ENCODE measurements at regions not wholly inside any gene's neighbourhood (a gene's known extent, or its start where the extent isn't known, plus 50 kb on each side); places are given as distances from the start of the nearest gene placed in this dataset.

GRCh38 chr10:128568041-128568440 is 441.8 kb upstream of the MKI67 start:
- Histone ChIP-seq H3K4me3 (ENCODE audit: low read length) (no peak overlapping the region), H3K36me3 (ENCODE audit: control insufficient read depth, insufficient read depth, low read length) (no peaks in the 10 kb centered on the region), H3K27me3 (ENCODE audit: control insufficient read depth, insufficient read depth, low read length) (peaks cover 7% of the 10 kb centered on the region), H3K4me1 (ENCODE audit: control insufficient read depth, insufficient read depth, low read length) (no peaks in the 10 kb centered on the region), H3K9me3 (ENCODE audit: control insufficient read depth, low read length) (no peaks in the 10 kb centered on the region), H3K9ac (ENCODE audit: low read length) (no peak overlapping the region)

GRCh38 chr10:128568491-128568890 is 442.3 kb upstream of the MKI67 start:
- Histone ChIP-seq H3K9me3 (ENCODE audit: control insufficient read depth, low read length) (no peaks in the 10 kb centered on the region), H3K4me3 (ENCODE audit: low read length) (no peak overlapping the region), H3K4me1 (ENCODE audit: control insufficient read depth, insufficient read depth, low read length) (no peaks in the 10 kb centered on the region), H3K27me3 (ENCODE audit: control insufficient read depth, insufficient read depth, low read length) (peaks cover 7% of the 10 kb centered on the region), H3K36me3 (ENCODE audit: control insufficient read depth, insufficient read depth, low read length) (no peaks in the 10 kb centered on the region), H3K9ac (ENCODE audit: low read length) (no peak overlapping the region)

GRCh38 chr10:128568990-128569945 is 443.0 kb upstream of the MKI67 start:
- no peaks in the 10 kb centered on the region for H3K36me3 ChIP-seq (ENCODE audit: control insufficient read depth, insufficient read depth, low read length)
- H3K27me3 ChIP-seq (ENCODE audit: control insufficient read depth, insufficient read depth, low read length) = peaks cover 7% of the 10 kb centered on the region
- H3K4me1 ChIP-seq (ENCODE audit: control insufficient read depth, insufficient read depth, low read length) = no peaks in the 10 kb centered on the region
- no peak overlapping the region for H3K4me3 ChIP-seq (ENCODE audit: low read length)
- H3K9me3 ChIP-seq (ENCODE audit: control insufficient read depth, low read length) = no peaks in the 10 kb centered on the region
- H3K9ac ChIP-seq (ENCODE audit: low read length) = no peak overlapping the region

GRCh38 chr10:128570319-128570995 is 444.2 kb upstream of the MKI67 start:
- peaks cover 7% of the 10 kb centered on the region for H3K27me3 ChIP-seq (ENCODE audit: control insufficient read depth, insufficient read depth, low read length)
- H3K36me3 ChIP-seq (ENCODE audit: control insufficient read depth, insufficient read depth, low read length) = no peaks in the 10 kb centered on the region
- H3K4me3 ChIP-seq (ENCODE audit: low read length) = no peak overlapping the region
- no peaks in the 10 kb centered on the region for H3K9me3 ChIP-seq (ENCODE audit: control insufficient read depth, low read length)
- no peak overlapping the region for H3K9ac ChIP-seq (ENCODE audit: low read length)
- no peaks in the 10 kb centered on the region for H3K4me1 ChIP-seq (ENCODE audit: control insufficient read depth, insufficient read depth, low read length)

- H3K4me1 ChIP-seq (ENCODE audit: control insufficient read depth, insufficient read depth, low read length) = no peaks in the 10 kb centered on the region
- peaks cover 7% of the 10 kb centered on the region for H3K27me3 ChIP-seq (ENCODE audit: control insufficient read depth, insufficient read depth, low read length)
- H3K36me3 ChIP-seq (ENCODE audit: control insufficient read depth, insufficient read depth, low read length) = no peaks in the 10 kb centered on the region
- H3K9me3 ChIP-seq (ENCODE audit: control insufficient read depth, low read length) = no peaks in the 10 kb centered on the region
- no peak overlapping the region for H3K9ac ChIP-seq (ENCODE audit: low read length)
- H3K4me3 ChIP-seq (ENCODE audit: low read length) = no peak overlapping the region
Observed at GRCh38 chr10:128571071-128571470, 444.8 kb upstream of the MKI67 start.

- no peak overlapping the region for H3K9ac ChIP-seq (ENCODE audit: low read length)
- H3K4me3 ChIP-seq (ENCODE audit: low read length) = no peak overlapping the region
- H3K4me1 ChIP-seq (ENCODE audit: control insufficient read depth, insufficient read depth, low read length) = no peaks in the 10 kb centered on the region
- H3K27me3 ChIP-seq (ENCODE audit: control insufficient read depth, insufficient read depth, low read length) = peaks cover 7% of the 10 kb centered on the region
- H3K36me3 ChIP-seq (ENCODE audit: control insufficient read depth, insufficient read depth, low read length) = no peaks in the 10 kb centered on the region
- H3K9me3 ChIP-seq (ENCODE audit: control insufficient read depth, low read length) = no peaks in the 10 kb centered on the region
Observed at GRCh38 chr10:128571745-128572144, 445.5 kb upstream of the MKI67 start.

- no peaks in the 10 kb centered on the region for H3K4me1 ChIP-seq (ENCODE audit: control insufficient read depth, insufficient read depth, low read length)
Observed at GRCh38 chr10:128572696-128573095, 446.5 kb upstream of the MKI67 start.

GRCh38 chr10:128573281-128573845 is 447.1 kb upstream of the MKI67 start:
- no peaks in the 10 kb centered on the region for H3K9me3 ChIP-seq (ENCODE audit: control insufficient read depth, low read length)
- H3K4me3 ChIP-seq (ENCODE audit: low read length) = no peak overlapping the region
- H3K36me3 ChIP-seq (ENCODE audit: control insufficient read depth, insufficient read depth, low read length) = no peaks in the 10 kb centered on the region
- H3K9ac ChIP-seq (ENCODE audit: low read length) = no peak overlapping the region
- H3K27me3 ChIP-seq (ENCODE audit: control insufficient read depth, insufficient read depth, low read length) = peaks cover 7% of the 10 kb centered on the region
- H3K4me1 ChIP-seq (ENCODE audit: control insufficient read depth, insufficient read depth, low read length) = no peaks in the 10 kb centered on the region

More at GRCh38 chr10:128572696-128573095, 446.5 kb upstream of the MKI67 start:
- H3K27me3 ChIP-seq (ENCODE audit: control insufficient read depth, insufficient read depth, low read length) = peaks cover 7% of the 10 kb centered on the region
- H3K4me3 ChIP-seq (ENCODE audit: low read length) = no peak overlapping the region
- H3K9ac ChIP-seq (ENCODE audit: low read length) = no peak overlapping the region
- H3K36me3 ChIP-seq (ENCODE audit: control insufficient read depth, insufficient read depth, low read length) = no peaks in the 10 kb centered on the region
- H3K9me3 ChIP-seq (ENCODE audit: control insufficient read depth, low read length) = no peaks in the 10 kb centered on the region

GRCh38 chr10:128573986-128574385 is 447.8 kb upstream of the MKI67 start:
- H3K36me3 ChIP-seq (ENCODE audit: control insufficient read depth, insufficient read depth, low read length) = no peaks in the 10 kb centered on the region
- H3K4me1 ChIP-seq (ENCODE audit: control insufficient read depth, insufficient read depth, low read length) = no peaks in the 10 kb centered on the region
- peaks cover 7% of the 10 kb centered on the region for H3K27me3 ChIP-seq (ENCODE audit: control insufficient read depth, insufficient read depth, low read length)

GRCh38 chr10:128574581-128575210 is 448.5 kb upstream of the MKI67 start:
- H3K27me3 ChIP-seq (ENCODE audit: control insufficient read depth, insufficient read depth, low read length) = peaks cover 7% of the 10 kb centered on the region
- H3K4me1 ChIP-seq (ENCODE audit: control insufficient read depth, insufficient read depth, low read length) = no peaks in the 10 kb centered on the region
- no peaks in the 10 kb centered on the region for H3K9me3 ChIP-seq (ENCODE audit: control insufficient read depth, low read length)
- H3K36me3 ChIP-seq (ENCODE audit: control insufficient read depth, insufficient read depth, low read length) = no peaks in the 10 kb centered on the region
- no peak overlapping the region for H3K9ac ChIP-seq (ENCODE audit: low read length)
- no peak overlapping the region for H3K4me3 ChIP-seq (ENCODE audit: low read length)

More at GRCh38 chr10:128573986-128574385, 447.8 kb upstream of the MKI67 start:
- no peak overlapping the region for H3K4me3 ChIP-seq (ENCODE audit: low read length)
- H3K9ac ChIP-seq (ENCODE audit: low read length) = no peak overlapping the region
- no peaks in the 10 kb centered on the region for H3K9me3 ChIP-seq (ENCODE audit: control insufficient read depth, low read length)

GRCh38 chr10:128575761-128576160 is 449.5 kb upstream of the MKI67 start:
- no peak overlapping the region for H3K9ac ChIP-seq (ENCODE audit: low read length)
- no peaks in the 10 kb centered on the region for H3K9me3 ChIP-seq (ENCODE audit: control insufficient read depth, low read length)

More at GRCh38 chr10:128575761-128576160, 449.5 kb upstream of the MKI67 start:
- no peaks in the 10 kb centered on the region for H3K36me3 ChIP-seq (ENCODE audit: control insufficient read depth, insufficient read depth, low read length)
- H3K4me1 ChIP-seq (ENCODE audit: control insufficient read depth, insufficient read depth, low read length) = no peaks in the 10 kb centered on the region
- H3K27me3 ChIP-seq (ENCODE audit: control insufficient read depth, insufficient read depth, low read length) = peaks cover 7% of the 10 kb centered on the region
- H3K4me3 ChIP-seq (ENCODE audit: low read length) = no peak overlapping the region

All from mucosa of stomach (tissue), 1 donor.